ENCODE measurements at regions not wholly inside any gene's neighbourhood (a gene's known extent, or its start where the extent isn't known, plus 50 kb on each side); places are given as distances from the start of the nearest gene placed in this dataset.
"Not testable (repeated sequence)": the region's sequence is repeated elsewhere in the genome, so short reads cannot be mapped to it uniquely, and the experiment has no call there.

GRCh38 chr17:22203208-22203715, 510.9 kb downstream of the KCNJ18 start:
- Mint-ChIP-seq H3K4me3 (no peak overlapping the region), H3K4me1 (no peaks in the 10 kb centered on the region), H3K9me3 (peaks cover 56% of the 10 kb centered on the region), H3K27me3 (ENCODE audit: insufficient read depth, low read depth) (peaks cover 2% of the 10 kb centered on the region), H3K27ac (no peak overlapping the region), H3K36me3 (no peaks in the 10 kb centered on the region)
- Histone ChIP-seq H3K79me2 (ENCODE audit: low read depth) (no peaks in the 10 kb centered on the region), H2AFZ (replicated peaks) (no peak overlapping the region), H3K36me3 (no peaks in the 10 kb centered on the region), H3K27ac (no peak overlapping the region), H3K9ac (no peak overlapping the region), H3K4me2 (no peak overlapping the region), H3K9me3 (ENCODE audit: low read depth) (peaks cover 6% of the 10 kb centered on the region), H3K4me3 (no peak overlapping the region), H4K20me1 (ENCODE audit: low read depth) (no peaks in the 10 kb centered on the region), H3F3A (ENCODE audit: low read depth) (no peaks in the 10 kb centered on the region), H3K27me3 (no peaks in the 10 kb centered on the region), H3K4me1 (no peaks in the 10 kb centered on the region)
- TF ChIP-seq CTCF (IDR thresholded peaks at IDR 0.05) (no peak), EZH2 (IDR thresholded peaks at IDR 0.05) (no peak), EZH2phosphoT487 (IDR thresholded peaks at IDR 0.05) (no peak)
- DNase-seq (ENCODE audit: low spot score): no peak

- H3K36me3 ChIP-seq; H3K4me1 ChIP-seq; H3K4me3 Mint-ChIP-seq; H3K36me3 Mint-ChIP-seq; H3K4me2 ChIP-seq; H3K9me3 ChIP-seq (ENCODE audit: low read depth); H3F3A ChIP-seq (ENCODE audit: low read depth); H3K27me3 Mint-ChIP-seq (ENCODE audit: insufficient read depth, low read depth); H3K9ac ChIP-seq; H3K27ac ChIP-seq; H2AFZ ChIP-seq (replicated peaks); H3K4me3 ChIP-seq; H3K27me3 ChIP-seq; H3K4me1 Mint-ChIP-seq; H3K27ac Mint-ChIP-seq; H4K20me1 ChIP-seq (ENCODE audit: low read depth); DNase-seq (ENCODE audit: low spot score); H3K79me2 ChIP-seq (ENCODE audit: low read depth): not testable (repeated sequence)
- H3K9me3 Mint-ChIP-seq: peaks cover 61% of the 10 kb centered on the region
Measured at GRCh38 chr17:22204076-22204475, 511.8 kb downstream of the KCNJ18 start.

- H3K36me3 ChIP-seq; H3K27ac Mint-ChIP-seq; H3K4me1 Mint-ChIP-seq; H3K4me3 ChIP-seq; H3K4me3 Mint-ChIP-seq; H2AFZ ChIP-seq (replicated peaks); H3K9me3 ChIP-seq (ENCODE audit: low read depth); DNase-seq (ENCODE audit: low spot score); H3K27me3 ChIP-seq; H3K4me1 ChIP-seq; H3K4me2 ChIP-seq; H3K36me3 Mint-ChIP-seq; H4K20me1 ChIP-seq (ENCODE audit: low read depth); H3K27me3 Mint-ChIP-seq (ENCODE audit: insufficient read depth, low read depth); H3K27ac ChIP-seq; H3K79me2 ChIP-seq (ENCODE audit: low read depth); H3K9ac ChIP-seq; H3F3A ChIP-seq (ENCODE audit: low read depth): not testable (repeated sequence)
- H3K9me3 Mint-ChIP-seq: peaks cover 58% of the 10 kb centered on the region
Measured at GRCh38 chr17:22210212-22210611, 517.9 kb downstream of the KCNJ18 start.

- not testable (repeated sequence) for H3K79me2 ChIP-seq (ENCODE audit: low read depth); H3K4me1 Mint-ChIP-seq; H3K4me3 ChIP-seq; H3K27me3 ChIP-seq; H3K9me3 ChIP-seq (ENCODE audit: low read depth); H2AFZ ChIP-seq (replicated peaks); H3K27me3 Mint-ChIP-seq (ENCODE audit: insufficient read depth, low read depth); H3K27ac Mint-ChIP-seq; H3K4me3 Mint-ChIP-seq; H3F3A ChIP-seq (ENCODE audit: low read depth); H3K9ac ChIP-seq; H4K20me1 ChIP-seq (ENCODE audit: low read depth); DNase-seq (ENCODE audit: low spot score); H3K4me2 ChIP-seq; H3K36me3 ChIP-seq; H3K36me3 Mint-ChIP-seq; H3K4me1 ChIP-seq; H3K27ac ChIP-seq
- H3K9me3 Mint-ChIP-seq: peaks cover 50% of the 10 kb centered on the region
Measured at GRCh38 chr17:22213169-22213568, 520.8 kb downstream of the KCNJ18 start.

- Histone ChIP-seq H3K9me3 (ENCODE audit: low read depth) (peaks cover 9% of the 10 kb centered on the region), H3K36me3 (no peaks in the 10 kb centered on the region), H3K9ac (no peak overlapping the region), H2AFZ (replicated peaks) (no peak overlapping the region), H3K4me2 (no peak overlapping the region), H4K20me1 (ENCODE audit: low read depth) (no peaks in the 10 kb centered on the region), H3F3A (ENCODE audit: low read depth) (no peaks in the 10 kb centered on the region), H3K79me2 (ENCODE audit: low read depth) (no peaks in the 10 kb centered on the region), H3K27ac (no peak overlapping the region), H3K27me3 (no peaks in the 10 kb centered on the region), H3K4me1 (no peaks in the 10 kb centered on the region), H3K4me3 (no peak overlapping the region)
- H3K4me1 Mint-ChIP-seq: no peaks in the 10 kb centered on the region
- no peak overlapping the region for H3K27ac Mint-ChIP-seq
- TF ChIP-seq EZH2 (IDR thresholded peaks at IDR 0.05): no peak
- no peak for TF ChIP-seq EZH2phosphoT487 (IDR thresholded peaks at IDR 0.05)
- TF ChIP-seq CTCF (IDR thresholded peaks at IDR 0.05): no peak
- peaks cover 40% of the 10 kb centered on the region for H3K9me3 Mint-ChIP-seq
- H3K27me3 Mint-ChIP-seq (ENCODE audit: insufficient read depth, low read depth): no peaks in the 10 kb centered on the region
- H3K36me3 Mint-ChIP-seq: no peaks in the 10 kb centered on the region
- DNase-seq (ENCODE audit: low spot score): no peak
- H3K4me3 Mint-ChIP-seq: no peak overlapping the region
Measured at GRCh38 chr17:22217135-22217534, 524.8 kb downstream of the KCNJ18 start.

All from neural progenitor cell (in vitro differentiated cells).